GM12892 (cell line): ENCODE measurements at regions not wholly inside any gene's neighbourhood (a gene's known extent, or its start where the extent isn't known, plus 50 kb on each side); places are given as distances from the start of the nearest gene placed in this dataset.

ENCODE experiments used
- POLR2A ChIP-seq: IDR thresholded peaks from 2 replicates; pipeline ENCODE4 v1.6.1; 2011; ENCODE audit warnings: low read depth, low read length, control low read depth
- POLR2AphosphoS5 ChIP-seq: IDR thresholded peaks from 2 replicates; pipeline ENCODE4 v1.6.1; 2011; ENCODE audit warnings: low read depth, low read length, control low read depth

DNA sequence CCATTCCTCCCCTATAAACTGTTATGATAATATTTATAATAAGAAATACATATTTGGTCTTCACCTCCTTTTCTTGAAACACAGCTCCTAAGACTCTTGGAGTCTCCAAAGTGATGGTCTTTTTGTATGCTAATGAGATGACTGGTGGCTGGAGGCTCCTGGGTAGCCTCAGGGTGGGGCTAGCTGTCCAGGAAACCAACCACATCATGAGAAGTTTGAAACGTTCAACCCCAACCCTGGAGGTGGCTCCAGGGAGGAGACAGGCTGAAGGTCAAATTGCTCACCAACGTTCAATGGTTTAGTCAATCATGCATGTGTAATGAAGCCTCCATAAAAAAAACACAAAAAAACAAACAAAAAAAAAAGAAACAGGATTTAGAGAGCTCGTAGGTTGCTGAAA is 298.7 kb upstream of the MGAT5 start:
- no peak for TF ChIP-seq POLR2AphosphoS5
- TF ChIP-seq POLR2A = no peak
